ENCODE measurements at regions not wholly inside any gene's neighbourhood (a gene's known extent, or its start where the extent isn't known, plus 50 kb on each side); places are given as distances from the start of the nearest gene placed in this dataset.

- FAIRE-seq (no peak), DNase-seq (ENCODE audit: low read depth in 1 of 2, low spot score in 2 of 2) (no peak)
- no peaks in the 10 kb centered on the region for H3K23me2 ChIP-seq (ENCODE audit: low read depth, low read length)
- TF ChIP-seq BRCA1 (IDR thresholded peaks at IDR 0.05; ENCODE audit: low read depth, low read length) (no peak), JUND (IDR thresholded peaks at IDR 0.05; ENCODE audit: low read length) (no peak), RXRA (IDR thresholded peaks at IDR 0.05; ENCODE audit: insufficient read depth, low read depth, low read length) (no peak), POLR2AphosphoS5 (IDR thresholded peaks at IDR 0.05; ENCODE audit: low read depth, low read length) (no peak), YY1 (IDR thresholded peaks at IDR 0.05; ENCODE audit: low read depth, low read length) (no peak), SP2 (IDR thresholded peaks at IDR 0.05; ENCODE audit: low read length) (no peak), BCL11A (IDR thresholded peaks at IDR 0.05; ENCODE audit: low read depth in 2 of 2, low read length in 2 of 2) (no peak), SIX5 (IDR thresholded peaks at IDR 0.05; ENCODE audit: low read depth, low read length) (no peak)
- no peak overlapping the region for H4K5ac ChIP-seq (ENCODE audit: insufficient read length, low read depth, low read length)
- no peaks in the 10 kb centered on the region; a peak in 2 of 8 replicates for H3K36me3 ChIP-seq (ENCODE audit: control insufficient read depth in 2 of 4, insufficient read depth in 4 of 4, low read length in 3 of 4)
- no peak overlapping the region for H3K4me3 ChIP-seq (ENCODE audit: extremely low read depth in 1 of 4, insufficient read depth in 2 of 4, low read depth in 3 of 4, low read length in 4 of 4)
- H4K20me1 ChIP-seq (replicated peaks in 1 of 2; ENCODE audit: control insufficient read depth in 1 of 2, insufficient read depth in 2 of 2, low read length in 2 of 2), result peaks cover 7 to 18% of the 10 kb centered on the region in 2 experiments
- no peak overlapping the region for H2AK5ac ChIP-seq (ENCODE audit: low read depth, low read length)
- H3K27me3 ChIP-seq (replicated peaks in 1 of 4; ENCODE audit: control insufficient read depth in 3 of 4, extremely low read depth in 1 of 4, insufficient read depth in 3 of 4, low read length in 3 of 4), result no peaks in the 10 kb centered on the region
- H2BK120ac ChIP-seq (replicated peaks; ENCODE audit: low read depth, low read length), result no peak overlapping the region
- no peak overlapping the region for H2BK12ac ChIP-seq (ENCODE audit: low read depth, low read length)
- H4K91ac ChIP-seq (replicated peaks; ENCODE audit: insufficient read length, low read length), result no peak overlapping the region
- H3K9ac ChIP-seq (replicated peaks in 1 of 4; ENCODE audit: extremely low read depth in 1 of 4, low read depth in 3 of 4, low read length in 3 of 4), result no peak overlapping the region
- WGBS, 2 experiments (ENCODE audit: extremely low coverage in 1 of 2, insufficient coverage in 1 of 2, insufficient read length in 1 of 2, insufficient replicate concordance in 2 of 2, low coverage in 1 of 2, low lambda C conversion rate in 2 of 2, missing lambda C conversion rate in 1 of 2), result 91% methylated on average over 34 of the region's 34 CpGs; no CpG with 5 or more reads in 1 of the 2 experiments
- no peak overlapping the region for H3K4ac ChIP-seq (replicated peaks; ENCODE audit: insufficient read length, low read depth, low read length)
- H3K56ac ChIP-seq (replicated peaks; ENCODE audit: insufficient read length, low read depth, low read length), result no peak overlapping the region
- no peak overlapping the region for H2BK20ac ChIP-seq (ENCODE audit: low read length)
- no peak overlapping the region for H3K18ac ChIP-seq (ENCODE audit: extremely low read depth, low read length)
- no peak overlapping the region for H3K27ac ChIP-seq (ENCODE audit: low read depth, low read length)
- H4K8ac ChIP-seq (ENCODE audit: extremely low read depth, insufficient read depth, low read length), result no peak overlapping the region; the same call in 1 of the 2 replicates
- POLR2A ChIA-PET (ENCODE audit: partially characterized antibody), result interaction anchor here (0.7 to 1.2 kb wide), 2 partner anchors 14 to 31 kb away, joined by 3 read pairs; no protein-coding TSS in a partner anchor
- CTCF ChIA-PET (ENCODE audit: partially characterized antibody), result interaction anchor here (1.0 to 1.8 kb wide), 6 partner anchors 12 to 79 kb away, joined by 3 to 9 read pairs (median 4); no protein-coding TSS in a partner anchor
- no peak overlapping the region for H2BK15ac ChIP-seq (ENCODE audit: low read length)
- no peak overlapping the region for H3K4me2 ChIP-seq (ENCODE audit: insufficient read depth in 1 of 2, low read depth in 2 of 2, low read length in 2 of 2)
- peaks cover 17% of the 10 kb centered on the region for H3K79me1 ChIP-seq (ENCODE audit: low read depth, low read length)
- H3K23ac ChIP-seq (ENCODE audit: insufficient read length), result no peak overlapping the region
- 0 out of 2 replicates have a peak overlapping the region, but pooled peaks have one; percentile 52 for H2BK5ac ChIP-seq (ENCODE audit: low read depth, low read length)
- no peak overlapping the region for H3K14ac ChIP-seq (ENCODE audit: insufficient read length)
- peaks cover 0 to 4% (median 0%) of the 10 kb centered on the region in 4 experiments; a peak in 2 of 7 replicates for H3K4me1 ChIP-seq (replicated peaks in 1 of 4; ENCODE audit: control insufficient read depth in 3 of 4, insufficient read depth in 4 of 4, low read length in 3 of 4)
- H2AFZ ChIP-seq (ENCODE audit: low read length), result no peak overlapping the region
- peaks cover 0 to 4% of the 10 kb centered on the region in 2 experiments; a peak in 1 of 4 replicates for H3K79me2 ChIP-seq (ENCODE audit: control insufficient read depth in 1 of 2, insufficient read depth in 2 of 2, low read length in 2 of 2)
- H3K9me3 ChIP-seq (ENCODE audit: insufficient read depth in 2 of 2, low read depth in 1 of 2, low read length in 1 of 2), result no peaks in the 10 kb centered on the region
Measured at GRCh38 chr22:25365491-25366261, 146.2 kb downstream of the CRYBB2 start.

Data from H1 (cell line).